ENCODE measurements at regions not wholly inside any gene's neighbourhood (a gene's known extent, or its start where the extent isn't known, plus 50 kb on each side); places are given as distances from the start of the nearest gene placed in this dataset.

- peaks cover 58 to 61% of the 10 kb centered on the region in 2 experiments for H3K4me1 Mint-ChIP-seq
- H3K14ac ChIP-seq (ENCODE audit: insufficient read depth, low read length) = peak overlapping the region; percentile 74; the same call in 1 of the 2 replicates
- H3K79me2 ChIP-seq (ENCODE audit: insufficient read depth, low read length) = no peaks in the 10 kb centered on the region
- H4K91ac ChIP-seq (ENCODE audit: insufficient read length, low read depth, low read length) = no peak overlapping the region
- H2AK5ac ChIP-seq (ENCODE audit: insufficient read length, low read length) = no peak overlapping the region
- H4K5ac ChIP-seq (ENCODE audit: insufficient read length, low read depth, low read length) = no peak overlapping the region
- H3K27ac ChIP-seq (ENCODE audit: insufficient read length, low read depth, low read length) = no peak overlapping the region
- H3K36me3 Mint-ChIP-seq (ENCODE audit: insufficient read depth in 1 of 3, low read depth in 3 of 3) = peaks cover 3 to 6% (median 4%) of the 10 kb centered on the region in 3 experiments; a peak in 4 of 7 replicates
- H3K4me3 Mint-ChIP-seq = peak overlapping the region; percentile 52 to 75
- no peak overlapping the region for H4K8ac ChIP-seq (replicated peaks; ENCODE audit: insufficient read length, low read depth, low read length)
- H3K23me2 ChIP-seq (ENCODE audit: insufficient read length, low read depth, low read length, poor library complexity, severe bottlenecking) = peaks cover 13% of the 10 kb centered on the region
- H3K27ac Mint-ChIP-seq = peak overlapping the region in 1 of 3 experiments; percentile 39; a peak in 1 of 7 replicates
- peaks cover 9% of the 10 kb centered on the region for H3K27me3 Mint-ChIP-seq (ENCODE audit: low read depth)
- no peak overlapping the region for H2BK12ac ChIP-seq (ENCODE audit: insufficient read length, low read depth, low read length)
- no peak overlapping the region for H3K18ac ChIP-seq (ENCODE audit: insufficient read length, low read depth, low read length)
- H2AFZ ChIP-seq (ENCODE audit: low read length) = no peak overlapping the region
- no peak overlapping the region for H3K23ac ChIP-seq (ENCODE audit: insufficient read length, low read depth, low read length)
- H3K9me3 ChIP-seq (ENCODE audit: control insufficient read depth, low read depth, low read length) = no peaks in the 10 kb centered on the region
- H2BK120ac ChIP-seq (ENCODE audit: low read depth, low read length, poor library complexity, severe bottlenecking) = no peak overlapping the region
- no peaks in the 10 kb centered on the region for H3K79me1 ChIP-seq (ENCODE audit: insufficient read depth, low read depth, low read length, poor library complexity, severe bottlenecking)
- no CpG with 5 or more reads among the region's 34 CpGs for whole genome bisulfite sequencing (ENCODE audit: extremely low coverage, insufficient read length, low lambda C conversion rate)
- DNase-seq = peak; percentile 49
- H3T11ph ChIP-seq (ENCODE audit: low read length) = no peak overlapping the region
- H3K27me3 ChIP-seq (ENCODE audit: insufficient read depth, low read length) = no peaks in the 10 kb centered on the region; the same call in 1 of the 2 replicates
- H3K4me1 ChIP-seq (ENCODE audit: insufficient read depth, low read length) = peaks cover 37% of the 10 kb centered on the region; the same call in 1 of the 2 replicates
- TF ChIP-seq CTCF (conservative IDR thresholded peaks at IDR 0.05) = no peak
- H3K56ac ChIP-seq (ENCODE audit: insufficient read length, low read depth, low read length) = no peak overlapping the region
- H3K9me3 Mint-ChIP-seq = peaks cover 61 to 68% of the 10 kb centered on the region in 2 experiments
- H2BK15ac ChIP-seq (ENCODE audit: low read depth, low read length) = no peak overlapping the region
- no peak overlapping the region for H2BK5ac ChIP-seq (ENCODE audit: insufficient read length, low read length)
- no peak overlapping the region for H2BK20ac ChIP-seq (ENCODE audit: low read depth, low read length, poor library complexity, severe bottlenecking)
- H3K4me2 ChIP-seq (ENCODE audit: insufficient read depth, insufficient read length, low read length) = peak overlapping the region; percentile 62
- H4K20me1 ChIP-seq (ENCODE audit: control insufficient read depth, insufficient read depth, insufficient read length) = no peaks in the 10 kb centered on the region
- no peak overlapping the region for H3K4ac ChIP-seq (ENCODE audit: low read depth, low read length)
- peak overlapping the region; percentile 5 for H3K9ac ChIP-seq (ENCODE audit: extremely low read depth, insufficient read length, low read length)
Observed at GRCh38 chrX:39819921-39820849, 277.6 kb downstream of the BCOR start.

Measured in H9 (cell line).